ENCODE measurements at regions not wholly inside any gene's neighbourhood (a gene's known extent, or its start where the extent isn't known, plus 50 kb on each side); places are given as distances from the start of the nearest gene placed in this dataset.
A peak's percentile ranks its signal among the peaks of the same experiment; 100 is the strongest.
"Not testable (repeated sequence)": the region's sequence is repeated elsewhere in the genome, so short reads cannot be mapped to it uniquely, and the experiment has no call there.

DNA sequence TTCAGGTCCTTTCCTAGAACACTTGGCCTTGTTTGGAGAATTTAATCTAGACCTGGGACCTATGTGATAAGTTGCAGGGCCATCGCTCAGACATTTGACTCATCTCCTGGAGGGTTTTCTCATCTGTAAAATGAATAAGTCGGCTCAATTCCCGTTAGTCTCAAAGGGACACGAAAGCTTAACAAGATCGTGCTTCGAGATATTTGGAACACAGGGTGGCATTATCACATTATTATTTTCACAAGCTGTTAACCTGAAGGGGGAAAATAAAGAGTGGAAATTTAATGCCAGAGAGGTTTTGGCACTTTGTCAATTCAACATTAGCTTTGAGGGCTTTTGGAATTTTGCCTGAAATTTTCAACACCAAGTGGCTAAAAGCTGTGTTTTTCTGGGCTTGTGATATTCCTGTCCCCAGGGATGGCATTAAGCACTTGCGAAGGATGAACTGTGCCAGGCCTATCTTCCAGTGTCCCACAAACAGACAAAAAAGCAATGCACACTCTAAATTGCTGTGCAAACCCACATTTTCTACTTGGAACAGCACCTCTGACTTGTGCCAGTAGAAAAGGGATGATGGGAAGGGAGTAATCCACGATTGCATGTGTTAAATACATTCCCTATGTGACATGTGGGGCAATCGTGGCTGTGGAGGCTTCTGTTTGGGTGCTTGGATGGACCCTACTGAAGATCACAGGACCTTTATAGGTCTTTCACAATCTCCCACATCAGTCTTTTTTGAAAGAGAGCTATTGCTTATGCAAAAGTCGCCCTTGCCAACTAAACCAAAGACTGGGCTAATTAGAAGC, 478.7 kb downstream of the MFSD1 start:
- TF ChIP-seq, protein P1, sequence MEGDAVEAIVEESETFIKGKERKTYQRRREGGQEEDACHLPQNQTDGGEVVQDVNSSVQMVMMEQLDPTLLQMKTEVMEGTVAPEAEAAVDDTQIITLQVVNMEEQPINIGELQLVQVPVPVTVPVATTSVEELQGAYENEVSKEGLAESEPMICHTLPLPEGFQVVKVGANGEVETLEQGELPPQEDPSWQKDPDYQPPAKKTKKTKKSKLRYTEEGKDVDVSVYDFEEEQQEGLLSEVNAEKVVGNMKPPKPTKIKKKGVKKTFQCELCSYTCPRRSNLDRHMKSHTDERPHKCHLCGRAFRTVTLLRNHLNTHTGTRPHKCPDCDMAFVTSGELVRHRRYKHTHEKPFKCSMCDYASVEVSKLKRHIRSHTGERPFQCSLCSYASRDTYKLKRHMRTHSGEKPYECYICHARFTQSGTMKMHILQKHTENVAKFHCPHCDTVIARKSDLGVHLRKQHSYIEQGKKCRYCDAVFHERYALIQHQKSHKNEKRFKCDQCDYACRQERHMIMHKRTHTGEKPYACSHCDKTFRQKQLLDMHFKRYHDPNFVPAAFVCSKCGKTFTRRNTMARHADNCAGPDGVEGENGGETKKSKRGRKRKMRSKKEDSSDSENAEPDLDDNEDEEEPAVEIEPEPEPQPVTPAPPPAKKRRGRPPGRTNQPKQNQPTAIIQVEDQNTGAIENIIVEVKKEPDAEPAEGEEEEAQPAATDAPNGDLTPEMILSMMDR (IDR thresholded peaks at IDR 0.05; ENCODE audit: insufficient read depth, low read depth, low read length), result no peak
- no peak for DNase-seq (ENCODE audit: low read depth)
- no peak overlapping the region for H3K4me3 ChIP-seq (ENCODE audit: low read depth, low read length)

DNA sequence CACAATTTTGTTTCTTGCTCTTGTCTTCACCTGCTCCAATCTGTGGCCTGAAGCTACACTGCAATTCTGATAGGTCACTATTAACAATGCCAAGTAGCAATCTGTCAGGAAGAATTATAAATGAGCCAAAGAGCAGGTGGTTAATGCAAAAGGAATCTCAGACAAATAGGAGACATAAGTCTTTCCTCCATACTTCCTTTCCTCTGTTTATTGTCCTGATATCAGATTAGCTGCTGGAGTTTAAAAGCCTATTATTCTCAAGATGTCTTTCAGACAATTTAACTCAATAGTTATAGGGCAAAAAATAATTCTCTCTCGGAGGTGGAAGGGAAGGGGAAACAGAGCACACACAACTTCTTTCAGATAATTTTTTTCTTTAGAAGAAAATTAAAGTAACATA, 491.6 kb downstream of the MFSD1 start:
- TF ChIP-seq, protein P1 (IDR thresholded peaks at IDR 0.05; ENCODE audit: insufficient read depth, low read depth, low read length), result no peak
- no peak for DNase-seq (ENCODE audit: low read depth)

DNA sequence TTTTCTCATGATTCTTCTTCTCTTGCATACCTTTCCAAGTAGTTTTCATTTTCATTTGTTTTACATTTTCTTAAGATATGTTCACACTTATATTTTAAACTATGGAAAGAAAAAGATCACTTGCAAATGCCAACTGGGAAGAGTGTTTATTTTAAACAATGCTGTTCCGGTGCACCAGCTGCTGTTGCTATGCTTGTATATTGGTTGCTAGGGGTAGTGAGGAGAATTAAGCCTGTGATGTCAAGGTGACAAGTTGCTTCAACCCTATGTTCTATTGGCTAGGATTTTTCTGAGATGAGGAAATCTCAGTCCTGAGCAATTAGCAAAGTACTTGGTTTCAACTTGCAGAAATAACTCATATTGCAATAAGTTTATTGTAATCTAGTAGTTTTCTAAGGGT, 500.1 kb downstream of the MFSD1 start:
- TF ChIP-seq, protein P1 (IDR thresholded peaks at IDR 0.05; ENCODE audit: insufficient read depth, low read depth, low read length), result no peak
- no peak overlapping the region for H3K4me3 ChIP-seq (ENCODE audit: low read depth, low read length)
- DNase-seq (ENCODE audit: low read depth), result no peak

More for the DNA sequence above, 491.6 kb downstream of the MFSD1 start:
- H3K4me3 ChIP-seq (ENCODE audit: low read depth, low read length), result no peak overlapping the region

- no peak for DNase-seq (ENCODE audit: low read depth)
- H3K4me3 ChIP-seq (ENCODE audit: low read depth, low read length), result no peak overlapping the region
- TF ChIP-seq, protein P1 (IDR thresholded peaks at IDR 0.05; ENCODE audit: insufficient read depth, low read depth, low read length), result no peak
Measured at GRCh38 chr3:159305017-159305416, 503.2 kb downstream of the MFSD1 start.

- not testable (repeated sequence) for DNase-seq (ENCODE audit: low read depth); H3K4me3 ChIP-seq (ENCODE audit: low read depth, low read length)
Measured at GRCh38 chr3:159316706-159317105, 514.9 kb downstream of the MFSD1 start.

- no peak overlapping the region for H3K4me3 ChIP-seq (ENCODE audit: low read depth, low read length)
- TF ChIP-seq, protein P1 (IDR thresholded peaks at IDR 0.05; ENCODE audit: insufficient read depth, low read depth, low read length), result no peak
- no peak for DNase-seq (ENCODE audit: low read depth)
Measured at GRCh38 chr3:159319156-159319555, 517.3 kb downstream of the MFSD1 start.

- peak; percentile 31 for DNase-seq (ENCODE audit: low read depth)
- TF ChIP-seq, protein P1 (IDR thresholded peaks at IDR 0.05; ENCODE audit: insufficient read depth, low read depth, low read length), result peak; percentile 92
- H3K4me3 ChIP-seq (ENCODE audit: low read depth, low read length), result no peak overlapping the region
Measured at GRCh38 chr3:159322322-159322939, 520.6 kb downstream of the MFSD1 start.
